Neural cell (in vitro differentiated cells): ENCODE measurements at regions not wholly inside any gene's neighbourhood (a gene's known extent, or its start where the extent isn't known, plus 50 kb on each side); places are given as distances from the start of the nearest gene placed in this dataset.
"Not testable (repeated sequence)": the region's sequence is repeated elsewhere in the genome, so short reads cannot be mapped to it uniquely, and the experiment has no call there.

Source experiments
- H2AFZ ChIP-seq: fragments of 200-600, 300-800 bp; sonication (generic), shearing (Covaris generic); 2 replicates; pipeline ENCODE4 v1.6.0; 2014; ENCODE audit warnings: low read depth, mild to moderate bottlenecking, antibody characterized with exemption, low read length, moderate library complexity
- H3F3A ChIP-seq: fragments of 200-600 bp; shearing (Covaris generic); 2 replicates; pipeline ENCODE4 v1.6.1; 2016; ENCODE audit warnings: mild to moderate bottlenecking, moderate library complexity, mixed read lengths, antibody characterized with exemption, low read length; ENCODE audit not compliant: insufficient read depth, poor library complexity, severe bottlenecking
- H3K27ac ChIP-seq: fragments of 200-600, 300-800 bp; sonication (generic), shearing (Covaris generic); 2 replicates; pipeline ENCODE4 v1.5.1; 2014; ENCODE audit warnings: mild to moderate bottlenecking, low read length, moderate library complexity
- H3K27me3 ChIP-seq: fragments of 300-800, 200-600 bp; sonication (generic), shearing (Covaris generic); 2 replicates; pipeline ENCODE4 v1.6.0; 2014; ENCODE audit warnings: mild to moderate bottlenecking, low read depth, low read length, moderate library complexity; ENCODE audit not compliant: insufficient read depth
- H3K36me3 ChIP-seq: fragments of 300-800, 200-600 bp; sonication (generic), shearing (Covaris generic); 2 replicates; pipeline ENCODE4 v1.5.1; 2014; ENCODE audit warnings: mild to moderate bottlenecking, antibody characterized with exemption, low read length, moderate library complexity; ENCODE audit not compliant: insufficient read depth
- H3K4me2 ChIP-seq: fragments of 300-800, 200-600 bp; sonication (generic), shearing (Covaris generic); 2 replicates; pipeline ENCODE4 v1.6.0; 2014; ENCODE audit warnings: mild to moderate bottlenecking, low read length
- H3K4me3 ChIP-seq: fragments of 300-800, 200-600 bp; sonication (generic), shearing (Covaris generic); 2 replicates; pipeline ENCODE4 v1.5.1; 2014; ENCODE audit warnings: mild to moderate bottlenecking, low read length, moderate library complexity
- H3K79me2 ChIP-seq: fragments of 200-600 bp; shearing (Covaris generic); replicated peaks from 2 replicates; pipeline ENCODE4 v1.6.0; 2014; ENCODE audit warnings: mild to moderate bottlenecking, low read length, moderate library complexity; ENCODE audit not compliant: insufficient read depth
- H3K9ac ChIP-seq: fragments of 300-800, 200-600 bp; sonication (generic), shearing (Covaris generic); 2 replicates; pipeline ENCODE4 v1.6.1; 2016; ENCODE audit warnings: mild to moderate bottlenecking, low read length, mixed read lengths
- H3K9me2 ChIP-seq: fragments of 200-600 bp; shearing (Covaris generic); 2 replicates; pipeline ENCODE4 v1.6.1; 2016; ENCODE audit warnings: mild to moderate bottlenecking, low read length, mixed read lengths; ENCODE audit not compliant: insufficient read depth
- H3K9me3 ChIP-seq: fragments of 200-600, 300-800 bp; sonication (generic), shearing (Covaris generic); 2 replicates; pipeline ENCODE4 v1.6.1; 2016; ENCODE audit warnings: mild to moderate bottlenecking, mixed run types, low read length, moderate library complexity, mixed read lengths
- H4K20me1 ChIP-seq: fragments of 200-600 bp; shearing (Covaris generic); 2 replicates; pipeline ENCODE4 v1.6.1; 2016; ENCODE audit warnings: mild to moderate bottlenecking, mixed run types; ENCODE audit not compliant: insufficient read depth
- EP300 ChIP-seq: fragments of 450-650 bp; conservative IDR thresholded peaks from 2 replicates; pipeline ENCODE4 v1.6.1; 2014; ENCODE audit warnings: antibody characterized with exemption, mild to moderate bottlenecking, moderate library complexity; ENCODE audit not compliant: poor library complexity, severe bottlenecking
- EZH2 ChIP-seq: fragments of 200-600, 300-800 bp; shearing (Covaris generic), sonication (generic); IDR thresholded peaks from 2 replicates; pipeline ENCODE4 v1.6.1; 2014; ENCODE audit warnings: antibody characterized with exemption, low read length, borderline replicate concordance, mild to moderate bottlenecking; ENCODE audit not compliant: insufficient read depth, poor library complexity, severe bottlenecking
- MXI1 ChIP-seq: fragments of 450-650 bp; conservative IDR thresholded peaks from 2 replicates; pipeline ENCODE4 v1.6.1; 2014; ENCODE audit warnings: antibody characterized with exemption, mild to moderate bottlenecking; ENCODE audit not compliant: poor library complexity, severe bottlenecking
- POLR2AphosphoS5 ChIP-seq: IDR thresholded peaks from 2 replicates; pipeline ENCODE4 v1.6.1; 2012
- RAD21 ChIP-seq: fragments of 450-650 bp; conservative IDR thresholded peaks from 2 replicates; pipeline ENCODE4 v1.6.1; 2014; ENCODE audit warnings: antibody characterized with exemption, mild to moderate bottlenecking, moderate library complexity
- REST ChIP-seq: IDR thresholded peaks from 2 replicates; pipeline ENCODE4 v1.6.1; 2012; ENCODE audit warnings: borderline replicate concordance
- SMC3 ChIP-seq: fragments of 450-650 bp; conservative IDR thresholded peaks from 2 replicates; pipeline ENCODE4 v1.6.1; 2014; ENCODE audit warnings: antibody characterized with exemption, mild to moderate bottlenecking, moderate library complexity; ENCODE audit not compliant: poor library complexity
- TAF1 ChIP-seq: IDR thresholded peaks from 2 replicates; pipeline ENCODE4 v1.6.1; 2012; ENCODE audit warnings: low read depth
- TF ChIP-seq, protein P1 (sequence below): fragments of 450-650 bp; IDR thresholded peaks from 2 replicates; pipeline ENCODE4 v1.5.1; 2014; ENCODE audit warnings: antibody characterized with exemption, mild to moderate bottlenecking, moderate library complexity; ENCODE audit not compliant: poor library complexity, severe bottlenecking

DNA sequence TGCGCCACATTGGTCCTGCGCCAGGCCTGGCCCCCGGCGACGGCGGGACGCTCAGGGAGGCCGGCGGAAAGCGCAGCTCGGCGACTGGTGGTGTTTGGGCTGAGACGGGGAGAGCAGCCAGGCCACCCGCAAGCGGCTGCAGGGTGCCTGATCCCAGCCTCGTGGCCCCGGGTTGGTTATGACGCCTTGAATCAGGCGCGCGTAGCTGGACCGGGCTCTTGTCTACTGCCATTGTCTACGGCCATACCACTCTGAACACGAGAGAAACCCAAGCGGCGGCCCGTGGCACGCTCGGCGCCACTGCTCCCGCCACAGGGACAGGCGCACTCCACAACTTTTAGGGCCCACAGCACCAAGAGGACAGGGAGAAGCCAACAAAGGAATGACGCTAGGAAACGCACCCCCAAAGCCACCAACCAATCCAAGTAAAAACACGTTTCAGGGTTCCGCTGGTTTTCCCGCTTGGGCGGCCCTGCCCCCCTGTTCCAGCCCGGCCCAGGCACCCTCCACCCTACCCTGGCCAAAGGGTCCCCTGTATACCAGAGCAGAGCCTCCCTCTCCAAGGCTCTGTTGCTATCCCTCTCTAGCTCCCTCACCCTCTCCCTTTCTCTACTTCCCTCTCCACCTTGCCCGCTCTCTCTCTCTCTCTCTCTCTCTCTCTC, 1849.3 kb upstream of the DEFB115 start:
- peaks cover 29% of the 10 kb centered on the region for H3K9me3 ChIP-seq
- H3K4me3 ChIP-seq = no peak overlapping the region
- H3K4me2 ChIP-seq = no peak overlapping the region
- no peaks in the 10 kb centered on the region for H3F3A ChIP-seq
- H3K36me3 ChIP-seq = no peaks in the 10 kb centered on the region
- no peak overlapping the region for H3K9ac ChIP-seq
- TF ChIP-seq REST = no peak
- no peak for TF ChIP-seq POLR2AphosphoS5
- TF ChIP-seq RAD21 = no peak
- no peak for TF ChIP-seq EZH2
- TF ChIP-seq, protein P1, sequence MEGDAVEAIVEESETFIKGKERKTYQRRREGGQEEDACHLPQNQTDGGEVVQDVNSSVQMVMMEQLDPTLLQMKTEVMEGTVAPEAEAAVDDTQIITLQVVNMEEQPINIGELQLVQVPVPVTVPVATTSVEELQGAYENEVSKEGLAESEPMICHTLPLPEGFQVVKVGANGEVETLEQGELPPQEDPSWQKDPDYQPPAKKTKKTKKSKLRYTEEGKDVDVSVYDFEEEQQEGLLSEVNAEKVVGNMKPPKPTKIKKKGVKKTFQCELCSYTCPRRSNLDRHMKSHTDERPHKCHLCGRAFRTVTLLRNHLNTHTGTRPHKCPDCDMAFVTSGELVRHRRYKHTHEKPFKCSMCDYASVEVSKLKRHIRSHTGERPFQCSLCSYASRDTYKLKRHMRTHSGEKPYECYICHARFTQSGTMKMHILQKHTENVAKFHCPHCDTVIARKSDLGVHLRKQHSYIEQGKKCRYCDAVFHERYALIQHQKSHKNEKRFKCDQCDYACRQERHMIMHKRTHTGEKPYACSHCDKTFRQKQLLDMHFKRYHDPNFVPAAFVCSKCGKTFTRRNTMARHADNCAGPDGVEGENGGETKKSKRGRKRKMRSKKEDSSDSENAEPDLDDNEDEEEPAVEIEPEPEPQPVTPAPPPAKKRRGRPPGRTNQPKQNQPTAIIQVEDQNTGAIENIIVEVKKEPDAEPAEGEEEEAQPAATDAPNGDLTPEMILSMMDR = no peak
- no peak for TF ChIP-seq EP300
- TF ChIP-seq MXI1 = no peak
- TF ChIP-seq SMC3 = no peak
- TF ChIP-seq TAF1 = no peak
- H3K79me2 ChIP-seq = no peaks in the 10 kb centered on the region
- H3K9me2 ChIP-seq = no peaks in the 10 kb centered on the region
- H3K27me3 ChIP-seq = no peaks in the 10 kb centered on the region
- no peak overlapping the region for H3K27ac ChIP-seq
- no peaks in the 10 kb centered on the region for H4K20me1 ChIP-seq
- no peak overlapping the region for H2AFZ ChIP-seq

GRCh38 chr20:29408707-29409106, 1848.8 kb upstream of the DEFB115 start:
- H3K9me3 ChIP-seq = peaks cover 29% of the 10 kb centered on the region
- H3F3A ChIP-seq, H3K27ac ChIP-seq, H4K20me1 ChIP-seq, H3K9ac ChIP-seq, H2AFZ ChIP-seq, H3K9me2 ChIP-seq, H3K4me2 ChIP-seq, H3K4me3 ChIP-seq, H3K79me2 ChIP-seq, H3K27me3 ChIP-seq, H3K36me3 ChIP-seq: not testable (repeated sequence)

DNA sequence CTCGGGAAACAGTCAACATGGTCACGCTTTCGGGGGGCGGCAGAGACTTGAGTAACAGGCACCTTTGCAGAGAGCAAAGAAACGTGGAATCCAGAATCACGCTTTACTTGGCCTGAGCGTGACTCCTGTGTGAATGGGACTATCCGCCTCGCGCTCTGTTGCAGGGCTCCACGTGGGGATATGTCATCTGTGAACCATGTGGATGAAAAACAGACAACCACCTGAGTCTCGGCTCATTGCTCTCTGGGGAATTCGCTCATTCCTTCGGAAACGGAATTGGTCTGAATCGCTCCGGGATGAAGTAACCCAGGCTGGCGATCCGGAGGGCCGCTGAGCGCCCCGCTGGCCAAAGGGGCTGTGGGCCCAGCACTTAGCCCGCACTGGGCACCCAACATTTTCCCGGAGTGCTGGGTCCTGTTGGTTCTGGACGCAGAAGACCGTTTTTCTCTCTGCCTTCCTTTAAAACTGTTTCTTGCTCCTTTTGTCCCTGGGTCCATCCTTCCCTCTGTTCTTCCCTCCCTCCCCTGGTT, 1848.2 kb upstream of the DEFB115 start:
- H3K4me2 ChIP-seq, H3K9ac ChIP-seq, H3K27ac ChIP-seq, H4K20me1 ChIP-seq, H2AFZ ChIP-seq, H3K27me3 ChIP-seq, H3K36me3 ChIP-seq, H3K4me3 ChIP-seq, H3K9me2 ChIP-seq, H3F3A ChIP-seq, H3K79me2 ChIP-seq: not testable (repeated sequence)
- H3K9me3 ChIP-seq = peaks cover 29% of the 10 kb centered on the region
